ENCODE measurements at regions not wholly inside any gene's neighbourhood (a gene's known extent, or its start where the extent isn't known, plus 50 kb on each side); places are given as distances from the start of the nearest gene placed in this dataset.

- Mint-ChIP-seq H3K4me3 (no peak overlapping the region), H3K27ac (no peak overlapping the region), H3K4me1 (no peaks in the 10 kb centered on the region), H3K9me3 (no peaks in the 10 kb centered on the region), H3K27me3 (peaks cover 3% of the 10 kb centered on the region), H3K36me3 (ENCODE audit: low read depth) (no peaks in the 10 kb centered on the region)
- intact Hi-C loops (cut with micrococcal nuclease) = no loop called here
- DNase-seq = no peak
Observed at GRCh38 chr9:134496413-134497282, 145.0 kb upstream of the COL5A1 start.

DNA sequence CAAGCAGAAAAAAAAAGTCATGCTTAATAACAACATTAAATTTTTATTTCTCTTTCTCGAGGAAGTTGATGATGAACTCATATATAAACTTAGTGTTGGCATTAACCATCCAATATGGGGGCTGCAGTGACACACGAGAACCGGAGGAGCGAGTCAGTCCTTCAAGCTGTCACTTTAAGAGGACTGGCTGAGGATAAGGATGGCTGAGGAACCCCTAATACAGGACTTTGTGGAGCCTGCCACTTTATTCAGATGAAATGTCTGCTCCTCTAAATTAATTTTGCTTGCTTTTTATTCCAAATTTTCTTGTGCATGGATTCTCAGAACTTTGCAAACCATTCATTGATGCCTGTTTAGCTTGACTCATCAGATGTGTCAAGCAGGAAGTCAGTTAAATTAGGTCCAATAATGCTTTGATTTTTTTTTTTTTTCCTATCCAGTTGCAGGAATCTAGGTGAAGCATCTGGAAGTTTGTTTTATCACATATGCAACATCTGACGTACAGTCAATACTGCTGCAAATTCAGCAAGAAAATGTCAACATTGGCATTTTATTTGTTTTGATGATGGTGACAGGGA is 144.2 kb upstream of the COL5A1 start:
- intact Hi-C loops (cut with micrococcal nuclease) = no loop called here
- Mint-ChIP-seq H3K27ac (no peak overlapping the region), H3K36me3 (ENCODE audit: low read depth) (no peaks in the 10 kb centered on the region), H3K4me1 (no peaks in the 10 kb centered on the region), H3K4me3 (no peak overlapping the region), H3K9me3 (no peaks in the 10 kb centered on the region), H3K27me3 (peaks cover 6% of the 10 kb centered on the region)
- DNase-seq = no peak

DNA sequence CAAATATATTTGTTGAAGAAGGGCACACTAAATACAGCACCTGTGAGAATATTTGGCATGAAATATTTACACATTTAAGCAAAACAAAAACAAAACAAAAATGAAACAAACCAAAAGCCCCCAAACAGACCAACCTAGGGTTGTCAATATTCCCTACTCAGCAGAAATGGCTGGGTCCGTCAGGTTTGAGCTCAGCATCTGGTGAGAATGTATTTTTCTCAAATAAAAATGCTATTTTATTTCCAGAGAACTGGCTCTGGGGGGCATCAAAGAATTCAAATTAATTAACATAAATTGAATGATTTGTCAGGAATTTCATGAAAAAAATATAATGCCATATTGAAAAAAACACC is 142.8 kb upstream of the COL5A1 start:
- Mint-ChIP-seq H3K4me3 (no peak overlapping the region), H3K9me3 (no peaks in the 10 kb centered on the region), H3K36me3 (ENCODE audit: low read depth) (no peaks in the 10 kb centered on the region), H3K27ac (no peak overlapping the region), H3K4me1 (no peaks in the 10 kb centered on the region), H3K27me3 (peaks cover 6% of the 10 kb centered on the region)
- intact Hi-C loops (cut with micrococcal nuclease) = no loop called here
- no peak for DNase-seq

- Mint-ChIP-seq H3K36me3 (ENCODE audit: low read depth) (no peaks in the 10 kb centered on the region), H3K4me1 (no peaks in the 10 kb centered on the region), H3K9me3 (no peaks in the 10 kb centered on the region), H3K27ac (no peak overlapping the region), H3K27me3 (peaks cover 6% of the 10 kb centered on the region), H3K4me3 (no peak overlapping the region)
- intact Hi-C loops (cut with micrococcal nuclease) = no loop called here
- no peak for DNase-seq
Observed at GRCh38 chr9:134500931-134501760, 140.5 kb upstream of the COL5A1 start.

DNA sequence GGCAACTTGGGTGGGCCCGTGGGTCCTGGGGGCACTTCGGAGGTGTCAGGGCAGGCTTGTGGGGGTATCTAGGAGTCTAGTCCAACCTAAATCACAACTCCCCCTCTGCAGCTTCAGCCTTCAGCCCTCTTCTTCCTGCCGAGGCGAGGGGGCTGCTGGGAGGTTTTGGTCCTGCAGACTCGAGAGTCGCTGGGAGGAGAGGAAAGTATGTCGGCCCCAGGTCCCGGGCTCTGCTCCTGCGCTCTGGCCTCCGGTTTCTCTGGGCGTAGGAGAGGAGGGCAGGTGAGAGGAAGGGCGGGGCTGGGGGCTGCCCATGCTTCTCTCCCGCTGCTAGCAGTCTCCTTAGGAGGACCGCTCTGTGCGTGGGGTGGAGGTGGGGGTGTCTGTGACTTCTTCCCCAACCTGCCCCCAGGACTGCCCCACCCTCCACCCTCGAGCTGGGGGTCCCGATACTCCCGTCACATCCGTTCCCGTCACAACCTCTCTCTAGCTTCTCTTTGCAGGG is 139.8 kb upstream of the COL5A1 start:
- DNase-seq = no peak
- Mint-ChIP-seq H3K27me3 (peaks cover 6% of the 10 kb centered on the region), H3K9me3 (no peaks in the 10 kb centered on the region), H3K4me3 (no peak overlapping the region), H3K36me3 (ENCODE audit: low read depth) (no peaks in the 10 kb centered on the region), H3K4me1 (no peaks in the 10 kb centered on the region), H3K27ac (no peak overlapping the region)
- intact Hi-C loops (cut with micrococcal nuclease) = no loop called here

- no peak overlapping the region for H3K4me3 Mint-ChIP-seq
- H3K27me3 Mint-ChIP-seq = peaks cover 8% of the 10 kb centered on the region
- H3K4me1 Mint-ChIP-seq = no peaks in the 10 kb centered on the region
- H3K27ac Mint-ChIP-seq = no peak overlapping the region
- no peaks in the 10 kb centered on the region for H3K9me3 Mint-ChIP-seq
- DNase-seq = no peak
- H3K36me3 Mint-ChIP-seq (ENCODE audit: low read depth) = no peaks in the 10 kb centered on the region
- intact Hi-C loops (cut with micrococcal nuclease) = no loop called here
Observed at GRCh38 chr9:134502266-134502791, 139.3 kb upstream of the COL5A1 start.

GRCh38 chr9:134502809-134503211 is 138.8 kb upstream of the COL5A1 start:
- no peak for DNase-seq
- Mint-ChIP-seq H3K4me1 (no peaks in the 10 kb centered on the region), H3K36me3 (ENCODE audit: low read depth) (no peaks in the 10 kb centered on the region), H3K27me3 (peaks cover 11% of the 10 kb centered on the region), H3K27ac (no peak overlapping the region), H3K4me3 (no peak overlapping the region), H3K9me3 (no peaks in the 10 kb centered on the region)
- intact Hi-C loops (cut with micrococcal nuclease) = no loop called here

- no peaks in the 10 kb centered on the region for H3K36me3 Mint-ChIP-seq (ENCODE audit: low read depth)
- H3K27ac Mint-ChIP-seq = no peak overlapping the region
- intact Hi-C loops (cut with micrococcal nuclease) = no loop called here
- peaks cover 14% of the 10 kb centered on the region for H3K27me3 Mint-ChIP-seq
- H3K4me1 Mint-ChIP-seq = no peaks in the 10 kb centered on the region
- H3K9me3 Mint-ChIP-seq = no peaks in the 10 kb centered on the region
- DNase-seq = no peak
- no peak overlapping the region for H3K4me3 Mint-ChIP-seq
Observed at GRCh38 chr9:134503301-134504105, 138.1 kb upstream of the COL5A1 start.

- H3K9me3 Mint-ChIP-seq = no peaks in the 10 kb centered on the region
- H3K27me3 Mint-ChIP-seq = peaks cover 14% of the 10 kb centered on the region
- no peak for DNase-seq
- no peaks in the 10 kb centered on the region for H3K36me3 Mint-ChIP-seq (ENCODE audit: low read depth)
- H3K4me3 Mint-ChIP-seq = no peak overlapping the region
- intact Hi-C loops (cut with micrococcal nuclease) = no loop called here
- no peak overlapping the region for H3K27ac Mint-ChIP-seq
- no peaks in the 10 kb centered on the region for H3K4me1 Mint-ChIP-seq
Observed at GRCh38 chr9:134504106-134504385, 137.6 kb upstream of the COL5A1 start.

DNA sequence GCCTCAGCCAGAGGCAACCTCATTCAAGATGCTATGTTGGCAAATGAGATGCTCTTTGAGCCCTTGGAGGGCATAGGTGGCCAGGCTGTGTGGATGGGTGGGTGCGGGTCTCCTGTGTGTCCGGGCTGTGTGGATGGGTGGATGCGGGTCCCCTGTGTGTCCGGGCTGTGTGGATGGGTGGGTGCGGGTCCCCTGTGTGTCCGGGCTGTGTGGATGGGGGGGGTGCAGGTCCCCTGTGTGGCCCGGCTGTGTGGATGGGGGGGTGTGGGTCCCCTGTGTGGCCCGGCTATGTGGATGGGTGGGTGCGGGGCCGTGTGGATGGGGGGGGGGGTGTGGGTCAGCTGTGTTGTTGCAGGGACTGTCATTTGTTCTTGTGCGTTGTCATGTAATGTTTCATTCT is 136.6 kb upstream of the COL5A1 start:
- peaks cover 19% of the 10 kb centered on the region for H3K27me3 Mint-ChIP-seq
- H3K9me3 Mint-ChIP-seq = no peaks in the 10 kb centered on the region
- no peak overlapping the region for H3K4me3 Mint-ChIP-seq
- no peak for DNase-seq
- H3K4me1 Mint-ChIP-seq = no peaks in the 10 kb centered on the region
- intact Hi-C loops (cut with micrococcal nuclease) = no loop called here
- H3K27ac Mint-ChIP-seq = no peak overlapping the region
- H3K36me3 Mint-ChIP-seq (ENCODE audit: low read depth) = no peaks in the 10 kb centered on the region

- Mint-ChIP-seq H3K4me1 (no peaks in the 10 kb centered on the region), H3K9me3 (no peaks in the 10 kb centered on the region), H3K36me3 (ENCODE audit: low read depth) (no peaks in the 10 kb centered on the region), H3K4me3 (no peak overlapping the region), H3K27me3 (peaks cover 14% of the 10 kb centered on the region), H3K27ac (no peak overlapping the region)
- DNase-seq = no peak
- intact Hi-C loops (cut with micrococcal nuclease) = no loop called here
Observed at GRCh38 chr9:134509281-134509680, 132.3 kb upstream of the COL5A1 start.

DNA sequence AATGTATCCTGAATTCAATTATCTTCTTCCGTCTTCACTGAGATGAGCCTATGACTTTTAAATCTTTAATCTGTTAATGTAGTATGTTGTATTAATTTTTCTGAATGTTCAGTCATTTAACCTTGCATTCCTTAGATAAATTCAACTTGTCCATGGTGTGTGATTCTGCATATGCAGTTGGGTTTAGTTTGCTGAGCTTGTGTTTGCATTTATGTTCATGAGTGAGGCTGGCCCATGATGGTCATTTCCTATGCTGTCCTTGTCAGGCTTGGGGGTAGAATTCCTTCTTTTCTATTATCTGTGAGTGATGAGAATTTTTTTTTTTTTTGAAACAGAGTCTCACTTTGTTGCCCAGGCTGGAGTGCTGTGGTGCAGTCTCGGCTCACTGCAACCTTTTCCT is 131.8 kb upstream of the COL5A1 start:
- Mint-ChIP-seq H3K4me3 (no peak overlapping the region), H3K36me3 (ENCODE audit: low read depth) (no peaks in the 10 kb centered on the region), H3K4me1 (no peaks in the 10 kb centered on the region), H3K27me3 (peaks cover 14% of the 10 kb centered on the region), H3K27ac (no peak overlapping the region), H3K9me3 (no peaks in the 10 kb centered on the region)
- DNase-seq = no peak
- intact Hi-C loops (cut with micrococcal nuclease) = no loop called here

DNA sequence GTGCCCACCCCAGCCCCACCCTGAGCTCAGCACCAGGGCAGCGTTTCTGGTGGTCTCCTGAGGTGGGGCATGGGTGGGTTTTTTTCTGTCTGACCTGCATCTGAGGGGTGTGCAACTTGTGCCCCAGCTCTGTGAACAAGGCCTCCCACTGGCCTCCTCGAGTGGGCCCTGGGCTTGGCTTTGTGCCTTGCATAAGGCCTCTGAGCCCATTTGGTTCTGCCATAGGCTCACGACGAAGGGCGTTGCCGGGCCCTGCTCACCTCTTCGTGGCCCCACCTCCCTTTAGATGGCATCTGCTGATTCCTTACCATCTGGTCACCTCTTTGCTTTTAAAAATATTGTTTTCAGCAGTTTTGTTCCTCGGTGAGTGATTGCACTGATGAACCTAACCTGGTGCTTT is 127.1 kb upstream of the COL5A1 start:
- Mint-ChIP-seq H3K27me3 (peaks cover 5% of the 10 kb centered on the region), H3K36me3 (ENCODE audit: low read depth) (no peaks in the 10 kb centered on the region), H3K27ac (no peak overlapping the region), H3K4me1 (no peaks in the 10 kb centered on the region), H3K9me3 (no peaks in the 10 kb centered on the region), H3K4me3 (no peak overlapping the region)
- intact Hi-C loops (cut with micrococcal nuclease) = no loop called here
- DNase-seq = no peak
